Vagina (tissue), 2 donors: ENCODE measurements at regions not wholly inside any gene's neighbourhood (a gene's known extent, or its start where the extent isn't known, plus 50 kb on each side); places are given as distances from the start of the nearest gene placed in this dataset.

Source experiments
- POLR2A ChIP-seq, 2 donors: fragments of 450-650 bp; IDR thresholded peaks; one replicate each; pipeline ENCODE4 v1.6.1; 2017; ENCODE audit warnings: antibody characterized with exemption in 2 of 2, mild to moderate bottlenecking in 2 of 2, moderate library complexity in 2 of 2
- POLR2AphosphoS5 ChIP-seq, 2 donors: sonication (generic); formaldehyde crosslinking; IDR thresholded peaks; one replicate each; pipeline ENCODE4 v1.9.0; 2017; ENCODE audit warnings: antibody characterized with exemption in 2 of 2, mild to moderate bottlenecking in 2 of 2, low read depth in 1 of 2; ENCODE audit not compliant: insufficient read depth in 1 of 2

GRCh38 chr2:76387294-76387693, 676.6 kb upstream of the GCFC2 start:
- TF ChIP-seq POLR2A (IDR thresholded peaks at IDR 0.05), result no peak
- no peak for TF ChIP-seq POLR2AphosphoS5 (IDR thresholded peaks at IDR 0.05; ENCODE audit: insufficient read depth in 1 of 2, low read depth in 1 of 2)
